Left lung (tissue), 4 donors: ENCODE measurements at regions not wholly inside any gene's neighbourhood (a gene's known extent, or its start where the extent isn't known, plus 50 kb on each side); places are given as distances from the start of the nearest gene placed in this dataset.

Experiments
- ATAC-seq: fragments of 200-7000 bp; cut with Tn5 transposase; one replicate; pipeline ENCODE4 v1.9.1; 2020; ENCODE audit warnings: moderate library complexity
- DNase-seq, 4 donors: peaks; one replicate each; pipeline ENCODE4 v3.0.0-alpha.2; 2013 to 2020
- H3K27ac ChIP-seq, 2 donors: fragments of 200-600 bp; sonication (generic) in 1 of 2; one replicate each; pipeline versions ENCODE4 v1.5.0 to v1.8.0; 2020 to 2021
- H3K27me3 ChIP-seq, 2 donors: fragments of 200-600 bp; sonication (generic) in 1 of 2; one replicate each; pipeline versions ENCODE4 v1.5.0 to v1.8.0; 2020 to 2021
- H3K36me3 ChIP-seq, 2 donors: fragments of 200-600 bp; sonication (generic) in 1 of 2; one replicate each; pipeline versions ENCODE4 v1.5.0 to v1.8.0; 2020 to 2021
- H3K4me1 ChIP-seq, 2 donors: fragments of 200-600 bp; one replicate each; pipeline ENCODE4 v1.8.0; 2021
- H3K4me3 ChIP-seq, 2 donors: fragments of 200-600 bp; sonication (generic) in 1 of 2; one replicate each; pipeline versions ENCODE4 v1.5.0 to v1.8.0; 2020 to 2021; ENCODE audit warnings: mild to moderate bottlenecking in 1 of 2
- H3K9me3 ChIP-seq, 2 donors: fragments of 200-600 bp; sonication (generic) in 1 of 2; one replicate each; pipeline versions ENCODE4 v1.5.0 to v1.8.0; 2020 to 2021
- CTCF ChIP-seq, 2 donors: fragments of 200-600 bp; sonication (generic) in 1 of 2; IDR thresholded peaks; one replicate each; pipeline versions ENCODE4 v1.5.0 to v1.8.0; 2021; ENCODE audit warnings: antibody characterized with exemption in 2 of 2
- intact Hi-C, 2 donors: fragments of 100-400 bp; cut with DNase I; formaldehyde crosslinking; loops; one replicate each; pipeline versions ENCODE4 v1.11.2 to v1.14.2; 2022
- donor health status: DM: no; HTN: yes; CAD: no.
- donor health status: DM: no; HTN: no; CAD: no.

GRCh38 chr16:64151990-64152767 lies 969.7 kb downstream of the CDH11 start:
- intact Hi-C loops: no loop called here
- H3K36me3 ChIP-seq: no peaks in the 10 kb centered on the region
- ATAC-seq: no peak

DNA sequence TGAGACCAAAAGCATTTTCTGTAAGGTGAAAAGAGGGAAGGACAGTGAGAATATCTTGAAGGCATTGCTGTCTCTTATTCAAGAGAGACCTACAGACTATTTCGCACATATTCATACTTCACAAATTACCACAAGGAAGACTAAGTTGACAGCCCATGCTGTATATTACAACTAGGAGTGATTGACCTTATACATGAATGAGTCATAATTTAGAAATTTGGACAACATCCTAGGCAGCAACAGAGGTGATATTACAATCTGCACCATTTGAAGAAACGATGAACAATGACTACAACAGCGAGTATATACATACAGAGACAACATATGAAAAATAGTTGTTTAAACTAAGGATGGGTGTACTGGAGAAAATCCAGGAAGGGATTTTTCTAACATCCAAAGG lies 971.7 kb downstream of the CDH11 start:
- Histone ChIP-seq H3K27me3 (no peaks in the 10 kb centered on the region), H3K9me3 (peaks cover 0 to 2% of the 10 kb centered on the region in 2 donors), H3K4me3 (no peak overlapping the region), H3K27ac (no peak overlapping the region), H3K36me3 (no peaks in the 10 kb centered on the region), H3K4me1 (no peaks in the 10 kb centered on the region)
- TF ChIP-seq CTCF (IDR thresholded peaks at IDR 0.05): no peak
- DNase-seq: no peak
- intact Hi-C loops: no loop called here
- no peak for ATAC-seq

More at GRCh38 chr16:64151990-64152767, 969.7 kb downstream of the CDH11 start:
- H3K4me3 ChIP-seq: no peak overlapping the region
- peaks cover 0 to 2% of the 10 kb centered on the region in 2 donors for H3K9me3 ChIP-seq
- H3K27me3 ChIP-seq: no peaks in the 10 kb centered on the region
- DNase-seq: no peak
- H3K27ac ChIP-seq: no peak overlapping the region
- no peak for TF ChIP-seq CTCF (IDR thresholded peaks at IDR 0.05)
- no peaks in the 10 kb centered on the region for H3K4me1 ChIP-seq

DNA sequence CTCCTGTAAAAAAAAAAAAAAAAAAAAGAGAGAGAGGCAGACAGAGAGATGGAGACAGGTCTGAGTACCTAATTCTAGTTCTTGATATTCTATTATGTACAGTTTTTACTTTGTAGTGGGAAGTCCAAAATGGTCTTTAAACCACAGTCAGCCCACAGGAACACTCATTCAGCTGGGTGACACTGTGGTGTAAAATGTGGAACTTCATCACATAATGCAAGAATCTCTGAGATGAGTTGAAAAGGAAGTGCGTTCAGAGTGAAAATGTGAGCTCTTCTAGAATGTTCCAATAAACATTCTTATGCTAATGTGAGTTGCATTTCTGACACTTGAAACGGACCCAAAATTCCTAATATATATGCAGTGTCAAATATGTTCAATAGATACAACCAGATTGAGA lies 972.1 kb downstream of the CDH11 start:
- TF ChIP-seq CTCF (IDR thresholded peaks at IDR 0.05): no peak
- Histone ChIP-seq H3K4me3 (no peak overlapping the region), H3K36me3 (no peaks in the 10 kb centered on the region), H3K4me1 (no peaks in the 10 kb centered on the region), H3K27me3 (no peaks in the 10 kb centered on the region), H3K27ac (no peak overlapping the region), H3K9me3 (peaks cover 0 to 2% of the 10 kb centered on the region in 2 donors)
- ATAC-seq (no peak), DNase-seq (no peak)
- intact Hi-C loops: no loop called here

DNA sequence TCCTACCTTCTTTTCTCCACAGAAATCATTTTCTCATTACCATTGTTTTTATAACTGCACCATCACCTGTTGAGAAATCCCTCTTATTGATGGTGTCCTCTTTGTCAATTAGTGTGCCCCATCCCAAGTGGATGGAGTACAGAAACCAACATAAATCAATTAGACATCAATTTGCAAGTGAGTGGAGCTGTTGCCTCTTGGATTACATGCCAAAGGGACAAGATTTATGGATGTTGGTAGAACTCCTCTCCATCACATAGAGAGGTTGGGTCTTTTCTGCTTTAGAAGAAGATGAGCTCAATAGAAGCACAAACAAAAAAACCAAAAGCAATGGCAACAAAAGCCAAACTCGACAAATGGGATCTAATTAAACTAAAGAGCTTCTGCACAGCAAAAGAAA lies 973.5 kb downstream of the CDH11 start:
- H3K27me3 ChIP-seq: no peaks in the 10 kb centered on the region
- intact Hi-C loops: no loop called here

DNA sequence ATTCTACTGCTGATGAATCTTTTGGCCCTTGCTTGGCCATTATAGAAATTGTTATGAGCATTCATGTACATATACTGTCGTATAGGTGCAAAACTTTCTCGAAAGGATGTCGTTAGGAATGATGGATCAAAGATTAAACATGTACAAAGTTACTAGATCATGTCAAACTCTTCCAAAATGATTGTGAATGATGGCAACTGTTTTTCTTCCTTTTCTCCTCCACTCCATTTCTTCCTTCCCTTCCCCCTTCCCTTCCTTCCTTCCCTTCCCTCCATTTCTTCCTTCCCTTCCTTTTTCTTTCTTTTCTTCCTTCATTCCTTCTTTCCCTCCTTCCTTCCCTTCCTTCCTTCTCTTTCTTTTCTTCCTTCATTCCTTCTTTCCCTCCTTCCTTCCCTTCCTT lies 973.9 kb downstream of the CDH11 start:
- Histone ChIP-seq H3K27me3 (no peaks in the 10 kb centered on the region), H3K4me3 (no peak overlapping the region), H3K36me3 (no peaks in the 10 kb centered on the region), H3K4me1 (no peaks in the 10 kb centered on the region), H3K9me3 (peaks cover 0 to 2% of the 10 kb centered on the region in 2 donors), H3K27ac (no peak overlapping the region)
- intact Hi-C loops: no loop called here
- ATAC-seq (no peak), DNase-seq (no peak)
- no peak for TF ChIP-seq CTCF (IDR thresholded peaks at IDR 0.05)

More for the DNA sequence above, 973.5 kb downstream of the CDH11 start:
- no peak for TF ChIP-seq CTCF (IDR thresholded peaks at IDR 0.05)
- ATAC-seq (no peak), DNase-seq (no peak)
- Histone ChIP-seq H3K4me1 (no peaks in the 10 kb centered on the region), H3K36me3 (no peaks in the 10 kb centered on the region), H3K9me3 (peaks cover 0 to 2% of the 10 kb centered on the region in 2 donors), H3K4me3 (no peak overlapping the region), H3K27ac (no peak overlapping the region)
